SK-N-MC (cell line): ENCODE measurements at regions not wholly inside any gene's neighbourhood (a gene's known extent, or its start where the extent isn't known, plus 50 kb on each side); places are given as distances from the start of the nearest gene placed in this dataset.

Experiments
- EZH2 ChIP-seq: fragments of 200-600 bp; sonication (generic); IDR thresholded peaks from one replicate; pipeline ENCODE4 v1.6.1; 2017; ENCODE audit warnings: antibody characterized with exemption
- FOXP2 ChIP-seq: optimal IDR thresholded peaks from 2 replicates; pipeline ENCODE3; 2011; ENCODE audit warnings: mild to moderate bottlenecking, moderate library complexity; ENCODE audit not compliant: insufficient read depth; ENCODE audit errors: extremely low read length, control extremely low read depth
- POLR2AphosphoS5 ChIP-seq: IDR thresholded peaks from 2 replicates; pipeline ENCODE4 v1.6.1; 2012; ENCODE audit warnings: mild to moderate bottlenecking, low read depth, low read length, borderline replicate concordance

GRCh38 chr5:56419667-56420066 is 186.5 kb upstream of the ANKRD55 start:
- TF ChIP-seq EZH2: no peak
- TF ChIP-seq POLR2AphosphoS5: no peak
- TF ChIP-seq FOXP2: no peak
